HepG2 (cell line): ENCODE measurements at regions not wholly inside any gene's neighbourhood (a gene's known extent, or its start where the extent isn't known, plus 50 kb on each side); places are given as distances from the start of the nearest gene placed in this dataset.

Experiments
- RFX5 ChIP-seq: IDR thresholded peaks from 2 replicates; pipeline ENCODE4 v1.6.1; 2011; ENCODE audit warnings: low read depth, low read length, improper control_type of control experiment
- TOPORS ChIP-seq: sonication (generic); formaldehyde crosslinking; IDR thresholded peaks from 2 replicates; pipeline ENCODE4 v1.8.0; 2023; ENCODE audit warnings: mild to moderate bottlenecking, missing genetic modification reagents
- TF ChIP-seq, protein P1 (sequence below): sonication (generic); formaldehyde crosslinking; IDR thresholded peaks from 2 replicates; pipeline ENCODE4 v1.5.0; 2020; ENCODE audit warnings: missing genetic modification reagents

DNA sequence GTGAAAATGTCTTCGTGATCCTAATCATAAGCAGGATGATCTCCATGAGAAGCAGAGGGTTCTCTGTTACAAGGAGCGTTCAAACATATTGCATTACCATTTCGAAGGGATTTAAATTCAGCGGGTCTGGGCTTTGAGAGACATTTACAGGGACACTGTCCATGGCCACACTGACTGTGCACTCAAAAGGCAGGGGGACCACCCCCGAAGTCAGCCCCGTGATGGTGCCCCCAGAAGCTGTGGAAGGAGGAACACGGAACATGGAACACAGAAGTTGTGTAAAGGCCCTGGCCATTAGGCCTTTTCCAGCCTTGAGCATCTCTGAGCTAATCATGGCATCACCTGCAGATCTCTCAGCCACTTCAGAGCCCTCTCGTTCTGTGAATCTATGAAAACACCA, 268.4 kb upstream of the MYT1L start:
- TF ChIP-seq, protein P1, sequence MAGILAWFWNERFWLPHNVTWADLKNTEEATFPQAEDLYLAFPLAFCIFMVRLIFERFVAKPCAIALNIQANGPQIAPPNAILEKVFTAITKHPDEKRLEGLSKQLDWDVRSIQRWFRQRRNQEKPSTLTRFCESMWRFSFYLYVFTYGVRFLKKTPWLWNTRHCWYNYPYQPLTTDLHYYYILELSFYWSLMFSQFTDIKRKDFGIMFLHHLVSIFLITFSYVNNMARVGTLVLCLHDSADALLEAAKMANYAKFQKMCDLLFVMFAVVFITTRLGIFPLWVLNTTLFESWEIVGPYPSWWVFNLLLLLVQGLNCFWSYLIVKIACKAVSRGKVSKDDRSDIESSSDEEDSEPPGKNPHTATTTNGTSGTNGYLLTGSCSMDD (CRISPR knock-in tag): no peak
- TF ChIP-seq RFX5 (no peak), TOPORS (CRISPR knock-in tag) (no peak)
